Liver (tissue), 3 donors: ENCODE measurements at regions not wholly inside any gene's neighbourhood (a gene's known extent, or its start where the extent isn't known, plus 50 kb on each side); places are given as distances from the start of the nearest gene placed in this dataset.

Source experiments
- FOXA1 ChIP-seq: IDR thresholded peaks from 2 replicates; pipeline ENCODE4 v1.6.1; 2016; ENCODE audit warnings: antibody characterized with exemption
- GABPA ChIP-seq, 2 donors: IDR thresholded peaks in 1 of 2; conservative IDR thresholded peaks in 1 of 2; 2 replicates each; pipeline ENCODE4 v1.6.1; 2016; ENCODE audit warnings: antibody characterized with exemption in 2 of 2, mild to moderate bottlenecking in 1 of 2, moderate library complexity in 1 of 2
- HNF4G ChIP-seq: IDR thresholded peaks from 2 replicates; pipeline ENCODE4 v1.6.1; 2016; ENCODE audit warnings: antibody characterized with exemption
- JUND ChIP-seq, 2 donors: IDR thresholded peaks; 2 replicates each; pipeline ENCODE4 v1.6.1; 2016; ENCODE audit warnings: antibody characterized with exemption in 2 of 2
- RAD21 ChIP-seq, 2 donors: IDR thresholded peaks; 2 replicates each; pipeline ENCODE4 v1.6.1; 2016; ENCODE audit warnings: antibody characterized with exemption in 2 of 2, mild to moderate bottlenecking in 2 of 2
- REST ChIP-seq: IDR thresholded peaks from 2 replicates; pipeline ENCODE4 v1.6.1; 2016; ENCODE audit warnings: antibody characterized with exemption, mild to moderate bottlenecking
- SP1 ChIP-seq: IDR thresholded peaks from 2 replicates; pipeline ENCODE4 v1.6.1; 2018; ENCODE audit warnings: antibody characterized with exemption, mild to moderate bottlenecking
- TAF1 ChIP-seq: conservative IDR thresholded peaks from 2 replicates; pipeline ENCODE4 v1.6.1; 2016; ENCODE audit warnings: antibody characterized with exemption, mild to moderate bottlenecking
- YY1 ChIP-seq: IDR thresholded peaks from 2 replicates; pipeline ENCODE4 v1.6.1; 2016; ENCODE audit warnings: antibody characterized with exemption, mild to moderate bottlenecking
- ZBTB33 ChIP-seq: IDR thresholded peaks from 2 replicates; pipeline ENCODE4 v1.6.1; 2016; ENCODE audit warnings: antibody characterized with exemption
- TF ChIP-seq, protein P1 (sequence below): fragments of 150-350 bp; IDR thresholded peaks from 2 replicates; pipeline ENCODE4 v1.5.1; 2017; ENCODE audit warnings: improper control_type of control experiment, low read depth, low read length; ENCODE audit not compliant: missing input control
- TF ChIP-seq, protein P2 (sequence below): IDR thresholded peaks from 2 replicates; pipeline ENCODE4 v1.6.1; 2016; ENCODE audit warnings: antibody characterized with exemption
- TF ChIP-seq, protein P3 (sequence below): IDR thresholded peaks from 2 replicates; pipeline ENCODE4 v1.6.1; 2016; ENCODE audit warnings: antibody characterized with exemption
- donor health status: healthy.
- donor health status: healthy.

- TF ChIP-seq, protein P1, sequence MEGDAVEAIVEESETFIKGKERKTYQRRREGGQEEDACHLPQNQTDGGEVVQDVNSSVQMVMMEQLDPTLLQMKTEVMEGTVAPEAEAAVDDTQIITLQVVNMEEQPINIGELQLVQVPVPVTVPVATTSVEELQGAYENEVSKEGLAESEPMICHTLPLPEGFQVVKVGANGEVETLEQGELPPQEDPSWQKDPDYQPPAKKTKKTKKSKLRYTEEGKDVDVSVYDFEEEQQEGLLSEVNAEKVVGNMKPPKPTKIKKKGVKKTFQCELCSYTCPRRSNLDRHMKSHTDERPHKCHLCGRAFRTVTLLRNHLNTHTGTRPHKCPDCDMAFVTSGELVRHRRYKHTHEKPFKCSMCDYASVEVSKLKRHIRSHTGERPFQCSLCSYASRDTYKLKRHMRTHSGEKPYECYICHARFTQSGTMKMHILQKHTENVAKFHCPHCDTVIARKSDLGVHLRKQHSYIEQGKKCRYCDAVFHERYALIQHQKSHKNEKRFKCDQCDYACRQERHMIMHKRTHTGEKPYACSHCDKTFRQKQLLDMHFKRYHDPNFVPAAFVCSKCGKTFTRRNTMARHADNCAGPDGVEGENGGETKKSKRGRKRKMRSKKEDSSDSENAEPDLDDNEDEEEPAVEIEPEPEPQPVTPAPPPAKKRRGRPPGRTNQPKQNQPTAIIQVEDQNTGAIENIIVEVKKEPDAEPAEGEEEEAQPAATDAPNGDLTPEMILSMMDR: no peak
- TF ChIP-seq REST (no peak), RAD21 (IDR thresholded peaks at IDR 0.05) (no peak), HNF4G (no peak), TAF1 (no peak), JUND (IDR thresholded peaks at IDR 0.05) (no peak), FOXA1 (no peak), SP1 (no peak), GABPA (IDR thresholded peaks at IDR 0.05 in 1 of 2, conservative IDR thresholded peaks at IDR 0.05 in 1 of 2) (no peak), YY1 (no peak), ZBTB33 (no peak)
- TF ChIP-seq, protein P2, sequence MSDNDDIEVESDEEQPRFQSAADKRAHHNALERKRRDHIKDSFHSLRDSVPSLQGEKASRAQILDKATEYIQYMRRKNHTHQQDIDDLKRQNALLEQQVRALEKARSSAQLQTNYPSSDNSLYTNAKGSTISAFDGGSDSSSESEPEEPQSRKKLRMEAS: no peak
- TF ChIP-seq, protein P3, sequence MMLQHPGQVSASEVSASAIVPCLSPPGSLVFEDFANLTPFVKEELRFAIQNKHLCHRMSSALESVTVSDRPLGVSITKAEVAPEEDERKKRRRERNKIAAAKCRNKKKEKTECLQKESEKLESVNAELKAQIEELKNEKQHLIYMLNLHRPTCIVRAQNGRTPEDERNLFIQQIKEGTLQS: no peak
Observed at GRCh38 chr12:98127336-98127679, 388.1 kb upstream of the TMPO start.
